22Rv1 (cell line): ENCODE measurements at regions not wholly inside any gene's neighbourhood (a gene's known extent, or its start where the extent isn't known, plus 50 kb on each side); places are given as distances from the start of the nearest gene placed in this dataset.
A peak's percentile ranks its signal among the peaks of the same experiment; 100 is the strongest.

Experiments
- H3K27ac ChIP-seq: fragments of 450-650 bp; 2 replicates; pipeline ENCODE4 v1.5.1; 2017
- CTCF ChIP-seq: fragments of 450-650 bp; IDR thresholded peaks from 2 replicates; pipeline ENCODE4 v1.5.1; 2017; ENCODE audit warnings: mild to moderate bottlenecking
- ZFX ChIP-seq: fragments of 450-650 bp; IDR thresholded peaks from 2 replicates; pipeline ENCODE4 v1.6.1; 2017; ENCODE audit warnings: antibody characterized with exemption, borderline replicate concordance

GRCh38 chr6:9484091-9484490 lies 930.8 kb downstream of the TFAP2A start:
- H3K27ac ChIP-seq = no peak overlapping the region
- TF ChIP-seq ZFX = no peak
- TF ChIP-seq CTCF = no peak

GRCh38 chr6:9482030-9482738 lies 932.7 kb downstream of the TFAP2A start:
- peak overlapping the region; percentile 19 for H3K27ac ChIP-seq
- TF ChIP-seq CTCF = no peak
- no peak for TF ChIP-seq ZFX

GRCh38 chr6:9481292-9482029 lies 933.4 kb downstream of the TFAP2A start:
- H3K27ac ChIP-seq = peak overlapping the region; percentile 19
- TF ChIP-seq CTCF = no peak
- TF ChIP-seq ZFX = no peak

GRCh38 chr6:9468277-9468676 lies 946.6 kb downstream of the TFAP2A start:
- no peak for TF ChIP-seq ZFX
- H3K27ac ChIP-seq = peak overlapping the region; percentile 95

- peak overlapping the region; percentile 95 for H3K27ac ChIP-seq
These were observed 947.1 kb downstream of the TFAP2A start for GRCh38 chr6:9467741-9468140.

GRCh38 chr6:9464583-9464982 lies 950.3 kb downstream of the TFAP2A start:
- TF ChIP-seq ZFX (no peak), CTCF (no peak)
- peak overlapping the region; percentile 95 for H3K27ac ChIP-seq

More at GRCh38 chr6:9467741-9468140, 947.1 kb downstream of the TFAP2A start:
- TF ChIP-seq ZFX (no peak), CTCF (no peak)

GRCh38 chr6:9463311-9463710 lies 951.6 kb downstream of the TFAP2A start:
- TF ChIP-seq CTCF (no peak), ZFX (no peak)
- peak overlapping the region; percentile 95 for H3K27ac ChIP-seq
